Hematopoietic multipotent progenitor cell treated with erythropoietin and hydrocortisone succinate and interleukin-3 and kit ligand, for 8 days (in vitro differentiated cells): ENCODE measurements at regions not wholly inside any gene's neighbourhood (a gene's known extent, or its start where the extent isn't known, plus 50 kb on each side); places are given as distances from the start of the nearest gene placed in this dataset.
"Not testable (repeated sequence)": the region's sequence is repeated elsewhere in the genome, so short reads cannot be mapped to it uniquely, and the experiment has no call there.

Experiments
- DNase-seq: peaks from one replicate; pipeline ENCODE4 v3.0.0-alpha.2; 2015

- no peak for DNase-seq
These were observed 101.1 kb upstream of the ZC3H11B start for GRCh38 chr1:219713981-219714381.

- DNase-seq, result no peak
These were observed 99.6 kb upstream of the ZC3H11B start for GRCh38 chr1:219712506-219712905.

- DNase-seq, result no peak
These were observed 97.8 kb upstream of the ZC3H11B start for GRCh38 chr1:219710529-219711194.

GRCh38 chr1:219708919-219709543 is 96.1 kb upstream of the ZC3H11B start:
- no peak for DNase-seq

GRCh38 chr1:219707885-219708284 is 95.0 kb upstream of the ZC3H11B start:
- DNase-seq, result not testable (repeated sequence)

GRCh38 chr1:219704331-219704730 is 91.4 kb upstream of the ZC3H11B start:
- not testable (repeated sequence) for DNase-seq

GRCh38 chr1:219703368-219703639 is 90.4 kb upstream of the ZC3H11B start:
- no peak for DNase-seq

- no peak for DNase-seq
These were observed 88.6 kb upstream of the ZC3H11B start for GRCh38 chr1:219701476-219701875.

GRCh38 chr1:219699870-219700269 is 87.0 kb upstream of the ZC3H11B start:
- no peak for DNase-seq

- DNase-seq, result no peak
These were observed 84.8 kb upstream of the ZC3H11B start for GRCh38 chr1:219697682-219698081.

- DNase-seq, result no peak
These were observed 80.1 kb upstream of the ZC3H11B start for GRCh38 chr1:219692981-219693380.

GRCh38 chr1:219689774-219690173 is 76.9 kb upstream of the ZC3H11B start:
- no peak for DNase-seq

GRCh38 chr1:219687779-219688178 is 74.9 kb upstream of the ZC3H11B start:
- DNase-seq, result no peak

- DNase-seq, result no peak
These were observed 73.3 kb upstream of the ZC3H11B start for GRCh38 chr1:219686171-219686570.

- no peak for DNase-seq
These were observed 69.9 kb upstream of the ZC3H11B start for GRCh38 chr1:219682788-219683187.

- no peak for DNase-seq
These were observed 69.0 kb upstream of the ZC3H11B start for GRCh38 chr1:219681876-219682275.

GRCh38 chr1:219676012-219676765 is 63.3 kb upstream of the ZC3H11B start:
- no peak for DNase-seq

GRCh38 chr1:219670426-219671149 is 57.7 kb upstream of the ZC3H11B start:
- DNase-seq, result no peak

GRCh38 chr1:219669556-219669955 is 56.7 kb upstream of the ZC3H11B start:
- DNase-seq, result no peak

- DNase-seq, result no peak
These were observed 56.1 kb upstream of the ZC3H11B start for GRCh38 chr1:219669042-219669441.

- DNase-seq, result no peak
These were observed 55.5 kb upstream of the ZC3H11B start for GRCh38 chr1:219668446-219668845.

- no peak for DNase-seq
These were observed 53.3 kb upstream of the ZC3H11B start for GRCh38 chr1:219666242-219666641.

GRCh38 chr1:219665089-219665488 is 52.2 kb upstream of the ZC3H11B start:
- DNase-seq, result no peak
